ENCODE measurements at regions not wholly inside any gene's neighbourhood (a gene's known extent, or its start where the extent isn't known, plus 50 kb on each side); places are given as distances from the start of the nearest gene placed in this dataset.

DNA sequence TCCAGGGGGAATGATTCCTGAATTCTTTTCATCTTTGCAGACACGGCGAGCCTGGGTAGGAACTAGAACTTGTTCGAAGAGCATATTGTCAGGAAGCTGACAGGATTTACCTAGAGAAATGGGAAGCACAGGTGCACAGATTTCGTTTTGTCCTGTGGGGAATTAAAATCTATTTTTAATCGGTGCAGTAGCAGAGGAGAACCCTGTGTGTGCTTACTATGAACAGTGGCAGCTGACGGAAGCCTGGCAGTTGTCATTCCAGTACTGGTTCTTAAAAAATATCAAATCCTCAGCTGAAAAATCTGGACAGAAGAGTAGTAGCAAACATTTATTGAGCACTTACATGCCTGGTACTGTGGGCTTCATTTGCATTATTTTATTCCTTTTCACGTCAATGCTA lies 609.0 kb downstream of the QKI start:
- no peak for TF ChIP-seq FOSL1 (tag; conservative IDR thresholded peaks at IDR 0.05)
- TF ChIP-seq, protein P1, sequence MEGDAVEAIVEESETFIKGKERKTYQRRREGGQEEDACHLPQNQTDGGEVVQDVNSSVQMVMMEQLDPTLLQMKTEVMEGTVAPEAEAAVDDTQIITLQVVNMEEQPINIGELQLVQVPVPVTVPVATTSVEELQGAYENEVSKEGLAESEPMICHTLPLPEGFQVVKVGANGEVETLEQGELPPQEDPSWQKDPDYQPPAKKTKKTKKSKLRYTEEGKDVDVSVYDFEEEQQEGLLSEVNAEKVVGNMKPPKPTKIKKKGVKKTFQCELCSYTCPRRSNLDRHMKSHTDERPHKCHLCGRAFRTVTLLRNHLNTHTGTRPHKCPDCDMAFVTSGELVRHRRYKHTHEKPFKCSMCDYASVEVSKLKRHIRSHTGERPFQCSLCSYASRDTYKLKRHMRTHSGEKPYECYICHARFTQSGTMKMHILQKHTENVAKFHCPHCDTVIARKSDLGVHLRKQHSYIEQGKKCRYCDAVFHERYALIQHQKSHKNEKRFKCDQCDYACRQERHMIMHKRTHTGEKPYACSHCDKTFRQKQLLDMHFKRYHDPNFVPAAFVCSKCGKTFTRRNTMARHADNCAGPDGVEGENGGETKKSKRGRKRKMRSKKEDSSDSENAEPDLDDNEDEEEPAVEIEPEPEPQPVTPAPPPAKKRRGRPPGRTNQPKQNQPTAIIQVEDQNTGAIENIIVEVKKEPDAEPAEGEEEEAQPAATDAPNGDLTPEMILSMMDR (IDR thresholded peaks at IDR 0.05 in 2 of 3, conservative IDR thresholded peaks at IDR 0.05 in 1 of 3; ENCODE audit: insufficient read depth in 2 of 3, low read depth in 1 of 3, low read length in 3 of 3) = no peak
- TF ChIP-seq, protein P2, sequence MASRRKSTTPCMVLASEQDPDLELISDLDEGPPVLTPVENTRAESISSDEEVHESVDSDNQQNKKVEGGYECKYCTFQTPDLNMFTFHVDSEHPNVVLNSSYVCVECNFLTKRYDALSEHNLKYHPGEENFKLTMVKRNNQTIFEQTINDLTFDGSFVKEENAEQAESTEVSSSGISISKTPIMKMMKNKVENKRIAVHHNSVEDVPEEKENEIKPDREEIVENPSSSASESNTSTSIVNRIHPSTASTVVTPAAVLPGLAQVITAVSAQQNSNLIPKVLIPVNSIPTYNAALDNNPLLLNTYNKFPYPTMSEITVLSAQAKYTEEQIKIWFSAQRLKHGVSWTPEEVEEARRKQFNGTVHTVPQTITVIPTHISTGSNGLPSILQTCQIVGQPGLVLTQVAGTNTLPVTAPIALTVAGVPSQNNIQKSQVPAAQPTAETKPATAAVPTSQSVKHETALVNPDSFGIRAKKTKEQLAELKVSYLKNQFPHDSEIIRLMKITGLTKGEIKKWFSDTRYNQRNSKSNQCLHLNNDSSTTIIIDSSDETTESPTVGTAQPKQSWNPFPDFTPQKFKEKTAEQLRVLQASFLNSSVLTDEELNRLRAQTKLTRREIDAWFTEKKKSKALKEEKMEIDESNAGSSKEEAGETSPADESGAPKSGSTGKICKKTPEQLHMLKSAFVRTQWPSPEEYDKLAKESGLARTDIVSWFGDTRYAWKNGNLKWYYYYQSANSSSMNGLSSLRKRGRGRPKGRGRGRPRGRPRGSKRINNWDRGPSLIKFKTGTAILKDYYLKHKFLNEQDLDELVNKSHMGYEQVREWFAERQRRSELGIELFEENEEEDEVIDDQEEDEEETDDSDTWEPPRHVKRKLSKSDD (conservative IDR thresholded peaks at IDR 0.05; ENCODE audit: low read length) = no peak
- no peak for TF ChIP-seq RBM39 (optimal IDR thresholded peaks at IDR 0.05; ENCODE audit: low read depth, low read length)
- TF ChIP-seq GABPA (tag; conservative IDR thresholded peaks at IDR 0.05; ENCODE audit: low read depth) = no peak
- no peak for TF ChIP-seq CBX2 (IDR thresholded peaks at IDR 0.05; ENCODE audit: insufficient read depth, low read length, poor library complexity, severe bottlenecking)
- TF ChIP-seq MEF2A (IDR thresholded peaks at IDR 0.05; ENCODE audit: control insufficient read depth, low read depth, low read length) = no peak
- no peak for TF ChIP-seq NR2C1 (IDR thresholded peaks at IDR 0.05)
- TF ChIP-seq NR2C1 (tag; IDR thresholded peaks at IDR 0.05) = no peak
- no peak for TF ChIP-seq ZSCAN29 (IDR thresholded peaks at IDR 0.05)
- no peak for TF ChIP-seq ZNF431 (CRISPR knock-in tag; IDR thresholded peaks at IDR 0.05)

Measured in K562 (cell line).